HK-2 (cell line): ENCODE measurements at regions not wholly inside any gene's neighbourhood (a gene's known extent, or its start where the extent isn't known, plus 50 kb on each side); places are given as distances from the start of the nearest gene placed in this dataset.
"Not testable (repeated sequence)": the region's sequence is repeated elsewhere in the genome, so short reads cannot be mapped to it uniquely, and the experiment has no call there.

Source experiments
- DNase-seq: peaks from one replicate; pipeline ENCODE4 v3.0.0-alpha.2; 2018; ENCODE audit not compliant: unreplicated experiment

DNA sequence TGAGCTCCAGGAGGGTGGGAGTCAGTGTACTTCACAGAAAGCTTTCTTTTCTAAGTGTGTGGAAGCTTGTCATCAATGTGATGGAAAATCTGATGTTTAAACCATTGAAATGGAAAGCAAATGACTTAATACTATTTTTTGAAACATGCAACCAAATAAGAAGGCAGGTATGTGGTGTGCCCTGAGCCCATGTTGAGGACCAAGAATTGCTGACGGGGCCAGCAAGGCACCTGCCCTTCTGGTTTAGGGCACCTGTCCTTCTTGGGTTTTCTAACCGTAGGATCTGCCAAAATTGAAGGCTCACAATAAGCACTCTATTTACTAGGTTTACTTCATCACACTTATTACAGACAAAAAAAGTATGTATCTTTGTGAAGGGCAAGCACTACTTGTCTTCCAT is 537.7 kb downstream of the SOCS6 start:
- no peak for DNase-seq

DNA sequence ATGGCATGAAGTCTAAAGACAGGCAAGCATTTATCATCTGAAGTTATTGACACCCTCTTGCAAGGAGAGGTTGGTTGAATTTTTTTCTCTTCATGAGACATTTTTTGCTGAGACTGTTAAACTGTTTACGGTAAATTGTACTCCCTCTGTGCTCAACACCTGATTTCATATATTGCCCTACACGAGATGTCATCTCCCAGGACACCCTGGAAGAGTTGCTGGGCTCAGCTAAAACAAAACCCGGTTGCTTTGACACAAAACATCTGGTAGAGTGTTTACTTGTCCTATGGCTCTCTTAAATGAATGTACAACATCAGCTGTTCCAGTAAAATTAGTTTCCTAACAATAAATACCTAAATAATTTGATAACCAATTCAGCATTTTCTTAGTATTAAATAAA is 533.8 kb downstream of the SOCS6 start:
- DNase-seq = no peak

GRCh38 chr18:70822117-70822516 is 533.3 kb downstream of the SOCS6 start:
- no peak for DNase-seq

DNA sequence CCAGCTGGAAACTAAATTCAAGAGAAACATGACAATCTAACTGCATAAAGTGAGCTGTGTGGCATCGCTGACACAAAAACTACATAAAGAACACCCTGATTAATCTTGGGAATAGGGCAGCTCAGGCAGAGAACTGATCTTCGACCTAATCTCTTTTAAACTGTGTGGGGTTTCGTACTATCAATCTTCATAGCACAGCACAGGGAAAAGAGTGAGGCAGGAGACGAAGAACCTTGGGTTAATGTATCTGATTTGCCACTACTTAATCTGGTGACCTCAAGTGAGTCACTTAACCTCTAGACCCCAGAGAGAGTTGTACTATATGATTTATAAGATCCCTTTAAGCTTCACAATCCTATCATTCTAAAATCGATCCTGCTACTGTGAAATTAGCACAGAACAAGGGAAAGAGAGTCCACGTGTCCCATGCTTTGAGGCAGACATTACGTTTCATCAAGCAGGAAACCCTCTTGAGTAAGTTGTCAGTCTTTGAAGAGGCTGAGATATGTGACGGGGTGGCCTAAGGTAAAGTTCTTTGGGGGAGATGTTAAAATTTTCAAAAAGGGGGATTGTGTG is 519.7 kb downstream of the SOCS6 start:
- no peak for DNase-seq

DNA sequence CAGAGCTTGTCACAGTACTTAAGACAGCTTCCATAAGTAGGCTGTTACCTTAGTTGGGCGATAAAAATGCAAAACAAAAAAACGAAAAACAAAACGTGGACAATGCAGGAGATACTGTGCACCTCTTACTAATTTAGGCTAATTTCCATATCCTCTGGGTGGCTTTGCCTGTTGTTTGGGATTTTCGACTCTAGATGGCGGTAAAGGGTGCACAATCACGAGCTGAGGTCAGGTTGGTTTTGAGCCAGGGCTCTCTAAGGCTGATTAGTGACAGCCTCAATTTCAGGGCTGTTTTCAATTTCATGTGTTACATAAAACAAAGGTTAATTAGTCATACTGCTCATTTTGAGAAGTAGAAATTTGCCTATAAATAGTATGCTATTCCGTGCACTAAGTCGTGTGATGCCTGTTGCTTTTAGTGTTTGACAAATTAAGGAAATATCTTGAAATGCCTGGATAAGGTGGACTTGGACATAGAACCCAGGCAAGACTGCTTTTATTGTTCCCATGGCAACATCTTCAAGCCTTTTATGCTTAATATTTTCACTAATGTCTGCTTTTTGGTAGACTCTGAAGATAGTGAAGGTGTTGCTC is 493.1 kb downstream of the SOCS6 start:
- peak; percentile 28 for DNase-seq

DNA sequence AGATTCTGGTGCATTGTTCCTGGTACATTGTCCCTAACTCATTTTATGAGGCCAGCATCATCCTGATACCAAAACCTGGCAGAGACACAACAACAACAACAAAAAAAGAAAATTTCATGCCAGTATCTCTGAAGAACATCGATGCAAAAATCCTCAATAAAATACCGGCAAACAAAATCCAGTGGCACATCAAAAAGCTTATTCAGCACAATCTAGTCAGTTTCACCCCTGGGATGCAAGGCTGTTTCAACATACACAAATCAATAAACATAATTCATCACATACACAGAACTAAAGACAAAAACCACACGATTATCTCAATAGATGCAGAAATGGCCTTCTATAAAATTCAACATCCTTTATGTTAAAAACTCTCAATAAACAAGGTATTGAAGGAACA is 477.4 kb downstream of the SOCS6 start:
- not testable (repeated sequence) for DNase-seq

GRCh38 chr18:70762812-70763211 is 474.0 kb downstream of the SOCS6 start:
- DNase-seq = no peak

DNA sequence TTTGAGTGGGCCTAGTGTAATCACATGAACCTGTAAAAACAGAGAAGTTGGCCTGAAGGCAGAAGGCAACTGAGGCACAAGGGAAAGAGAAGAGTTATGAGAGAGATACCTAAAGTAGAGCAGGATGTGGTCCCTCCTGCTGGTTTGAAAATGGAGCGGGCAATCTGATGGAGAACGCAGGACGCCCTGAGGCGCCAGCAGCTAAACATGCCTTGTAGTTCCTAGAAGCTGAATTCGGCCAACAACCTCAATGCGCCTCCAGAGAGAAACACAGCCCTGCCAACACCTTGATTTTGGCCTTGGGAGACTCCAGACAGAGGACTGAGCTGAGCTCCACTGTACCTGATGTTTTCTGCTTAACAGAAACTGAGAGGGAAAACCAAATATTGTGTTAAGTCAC is 469.9 kb downstream of the SOCS6 start:
- no peak for DNase-seq

- no peak for DNase-seq
Measured at GRCh38 chr18:70754486-70754885, 465.6 kb downstream of the SOCS6 start.

- DNase-seq = no peak
Measured at GRCh38 chr18:70732916-70733315, 444.1 kb downstream of the SOCS6 start.

GRCh38 chr18:70732188-70732587 is 443.3 kb downstream of the SOCS6 start:
- no peak for DNase-seq

DNA sequence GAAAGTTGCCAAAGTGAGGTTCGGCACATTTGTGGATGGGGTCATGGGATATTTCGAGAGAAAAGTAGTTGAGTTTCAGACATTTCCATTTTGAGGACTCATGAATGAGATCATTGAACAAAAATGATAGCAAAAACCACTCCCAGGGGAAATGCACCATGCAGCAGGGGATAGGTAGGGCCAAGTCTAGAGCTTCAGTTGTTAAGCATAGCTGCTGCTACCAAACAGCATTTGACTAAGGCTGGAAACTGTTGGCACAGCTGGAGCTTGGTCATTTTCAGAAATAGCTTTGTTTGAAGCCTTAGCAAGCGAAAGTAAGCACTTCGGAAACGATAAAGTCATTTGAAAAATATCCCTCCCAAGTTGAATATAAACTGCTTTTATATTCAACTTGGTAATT is 431.8 kb downstream of the SOCS6 start:
- DNase-seq = no peak

- DNase-seq = no peak
Measured at GRCh38 chr18:70709720-70710119, 420.9 kb downstream of the SOCS6 start.

GRCh38 chr18:70709144-70709543 is 420.3 kb downstream of the SOCS6 start:
- DNase-seq = no peak

DNA sequence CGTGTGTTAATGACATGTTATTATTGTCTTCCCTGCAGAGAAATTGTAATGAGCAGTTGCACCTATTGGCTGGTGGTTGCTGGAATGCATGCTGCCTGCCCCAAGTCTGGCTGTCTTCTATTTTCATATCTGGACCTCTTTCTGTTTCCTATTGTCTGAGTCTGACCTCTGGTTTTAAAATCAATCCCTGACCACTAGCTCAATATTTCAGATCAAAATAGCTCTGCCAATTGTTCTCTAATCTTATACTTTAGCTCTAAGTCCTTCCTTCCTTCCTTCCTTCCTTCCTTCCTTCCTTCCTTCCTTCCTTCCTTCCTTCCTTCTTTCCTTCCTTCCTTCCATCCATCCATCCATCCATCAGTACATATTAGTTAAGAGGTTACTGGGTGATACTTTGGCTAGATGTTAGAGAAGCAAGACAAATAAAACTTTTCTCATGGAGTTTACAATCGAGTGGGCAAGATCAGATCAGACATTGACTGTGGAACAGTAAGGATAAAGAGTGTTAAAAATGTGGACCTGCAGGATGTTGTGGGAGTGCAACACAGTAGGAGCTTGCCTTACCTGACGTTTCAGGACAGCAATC is 417.1 kb downstream of the SOCS6 start:
- no peak for DNase-seq

DNA sequence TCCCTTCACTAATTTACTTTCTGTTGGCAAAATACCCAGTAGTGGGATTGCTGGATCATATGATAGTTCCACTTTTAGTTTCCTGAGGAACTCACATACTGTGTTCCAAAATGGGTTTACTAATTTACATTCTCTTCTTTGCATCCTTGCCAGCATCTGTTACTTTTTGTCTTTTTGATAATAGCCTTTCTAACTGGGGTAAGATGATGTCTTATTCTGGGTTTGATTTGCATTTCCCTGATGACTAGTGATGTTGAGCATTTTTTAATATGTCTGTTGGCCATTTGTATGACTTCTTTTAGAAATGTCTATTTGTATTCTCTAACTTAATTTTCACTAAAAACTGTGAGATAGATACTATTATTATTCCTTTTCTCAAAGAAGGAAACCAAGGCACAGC is 411.7 kb downstream of the SOCS6 start:
- DNase-seq = no peak

DNA sequence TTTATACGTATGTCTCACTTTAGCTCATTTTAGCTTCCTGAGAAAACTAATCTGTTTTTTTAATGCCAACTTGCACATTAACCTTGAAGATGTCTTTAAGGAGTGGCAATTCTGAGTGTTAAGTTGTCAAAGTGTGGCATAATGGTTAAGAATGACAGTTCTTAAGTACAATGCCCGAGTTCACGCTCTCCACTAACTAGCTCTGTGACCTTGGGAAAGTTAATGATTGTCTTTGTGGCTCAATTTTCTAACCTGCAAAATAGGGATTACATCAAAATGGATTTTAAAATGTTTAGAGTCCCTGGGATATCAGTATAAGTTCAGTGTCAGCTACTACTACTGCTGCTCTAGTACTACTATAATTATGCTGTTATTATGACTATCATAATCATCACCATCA is 409.7 kb downstream of the SOCS6 start:
- no peak for DNase-seq

GRCh38 chr18:70693246-70693645 is 404.4 kb downstream of the SOCS6 start:
- DNase-seq = no peak

- DNase-seq = not testable (repeated sequence)
Measured at GRCh38 chr18:70689765-70690164, 400.9 kb downstream of the SOCS6 start.

DNA sequence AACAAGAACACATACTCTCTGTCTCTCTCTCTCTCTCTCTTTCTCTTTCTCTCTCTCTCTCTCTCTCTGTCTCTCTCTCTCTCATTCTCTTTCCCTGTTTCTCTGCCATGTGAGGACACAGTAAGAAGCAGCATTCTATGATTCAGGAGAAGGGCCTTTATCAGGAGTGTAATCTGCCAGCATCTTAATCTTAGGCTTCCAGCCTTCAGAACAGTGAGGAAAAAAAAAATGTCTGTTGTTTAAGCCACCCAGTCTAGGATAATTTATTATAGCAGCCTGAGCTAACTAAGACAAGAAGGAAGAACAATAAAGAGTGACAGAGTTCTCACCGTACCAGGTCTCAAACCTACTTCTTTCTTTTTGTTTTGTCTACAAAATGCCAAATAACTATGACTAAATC is 399.4 kb downstream of the SOCS6 start:
- DNase-seq = no peak

DNA sequence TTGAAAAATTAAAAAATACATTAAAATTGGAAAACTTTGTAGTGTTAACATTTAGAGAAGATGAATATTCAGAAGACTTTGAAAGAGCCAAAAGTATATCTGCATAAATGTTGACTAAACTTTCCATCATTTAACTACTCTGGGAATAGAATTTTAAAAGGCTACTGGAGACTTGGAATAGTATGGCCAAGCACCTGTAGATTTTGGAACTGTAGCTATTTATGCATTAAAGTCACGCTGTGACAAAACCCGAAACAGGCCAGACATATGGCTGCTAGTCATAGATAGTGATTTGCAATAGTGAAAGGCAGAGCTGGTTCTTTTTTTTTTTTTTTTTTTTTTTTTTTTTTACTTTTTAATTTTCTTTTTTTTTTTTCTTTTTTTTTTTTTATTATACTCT is 396.0 kb downstream of the SOCS6 start:
- DNase-seq = no peak

DNA sequence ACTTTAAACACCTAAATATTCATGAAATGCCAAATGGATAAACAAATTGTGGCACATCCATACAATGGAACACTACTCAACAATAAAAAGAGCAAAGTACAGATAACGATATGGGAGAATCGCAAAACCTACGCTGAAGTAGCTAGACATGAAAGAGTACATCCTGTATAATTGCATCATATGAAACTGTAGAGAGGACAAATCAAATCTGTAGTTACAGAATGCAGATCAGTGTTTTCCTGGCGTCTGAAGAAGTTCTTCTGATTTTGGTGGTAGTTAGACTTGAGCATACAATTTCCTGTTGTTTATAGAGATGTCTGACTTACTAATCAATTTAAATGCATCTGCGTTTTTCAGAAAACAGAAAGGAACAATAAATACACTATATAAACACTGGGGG is 394.4 kb downstream of the SOCS6 start:
- no peak for DNase-seq

- no peak for DNase-seq
Measured at GRCh38 chr18:70674896-70675295, 386.1 kb downstream of the SOCS6 start.

DNA sequence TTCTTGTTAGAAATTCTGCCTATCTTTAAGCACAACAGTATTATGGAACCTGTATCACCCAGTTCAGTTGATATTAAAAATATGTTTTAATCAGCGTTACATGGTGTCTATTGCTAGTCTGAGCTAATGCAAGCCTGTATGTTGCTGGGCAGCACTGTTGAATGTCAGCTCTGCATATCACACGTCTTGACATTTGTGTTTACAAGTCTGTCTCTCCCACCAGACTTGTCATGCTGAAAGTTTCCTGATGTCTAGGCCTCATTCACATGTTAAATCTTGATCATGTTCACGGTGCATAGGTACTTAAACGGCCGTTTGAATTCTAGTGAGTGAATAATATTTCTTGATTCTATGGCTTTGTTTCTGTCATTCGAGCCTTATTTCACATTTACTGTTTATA is 385.0 kb downstream of the SOCS6 start:
- no peak for DNase-seq
